Retina (tissue), 1 donor: ENCODE measurements at regions not wholly inside any gene's neighbourhood (a gene's known extent, or its start where the extent isn't known, plus 50 kb on each side); places are given as distances from the start of the nearest gene placed in this dataset.
"Not testable (repeated sequence)": the region's sequence is repeated elsewhere in the genome, so short reads cannot be mapped to it uniquely, and the experiment has no call there.

Experiments used
- DNase-seq: peaks from one replicate; pipeline ENCODE4 v3.0.0-alpha.2; 2016

DNA sequence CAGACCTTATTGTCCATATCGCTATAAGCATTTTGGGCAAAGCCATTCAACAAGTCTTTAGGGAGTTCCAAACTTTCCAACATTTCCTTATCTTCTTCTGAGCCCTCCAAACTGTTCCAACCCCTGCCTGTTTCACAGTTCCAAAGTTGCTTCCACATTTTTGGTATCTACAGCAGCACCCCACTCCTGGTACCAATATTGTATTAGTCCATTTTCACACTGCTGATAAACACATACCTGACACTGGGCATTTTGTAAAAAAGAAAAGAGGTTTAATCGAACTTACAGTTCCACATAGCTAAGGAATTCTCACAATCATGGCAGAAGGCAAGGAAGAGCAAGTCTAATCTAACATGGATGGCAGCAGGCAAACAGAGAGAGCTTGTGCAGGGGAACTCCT is 834.1 kb upstream of the GBE1 start:
- DNase-seq = no peak

DNA sequence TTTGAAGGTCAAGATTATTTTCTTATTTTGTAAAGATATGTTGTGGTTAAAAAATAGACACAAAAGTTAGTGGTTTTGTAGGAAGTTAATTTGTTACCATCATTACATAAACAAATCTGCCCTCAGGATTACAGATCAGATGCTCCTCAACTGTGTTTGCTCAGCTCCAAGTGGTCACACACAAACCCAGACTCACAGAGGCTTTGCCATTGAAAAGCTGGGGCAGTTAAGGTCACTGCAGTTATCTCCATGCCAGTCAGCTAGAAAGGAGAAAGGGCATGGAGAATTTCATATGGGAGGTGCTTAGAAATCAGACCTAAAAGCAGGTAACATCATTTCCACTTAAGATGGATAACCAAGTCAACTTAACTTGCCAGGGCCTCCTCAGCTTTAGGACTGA is 825.7 kb upstream of the GBE1 start:
- no peak for DNase-seq

DNA sequence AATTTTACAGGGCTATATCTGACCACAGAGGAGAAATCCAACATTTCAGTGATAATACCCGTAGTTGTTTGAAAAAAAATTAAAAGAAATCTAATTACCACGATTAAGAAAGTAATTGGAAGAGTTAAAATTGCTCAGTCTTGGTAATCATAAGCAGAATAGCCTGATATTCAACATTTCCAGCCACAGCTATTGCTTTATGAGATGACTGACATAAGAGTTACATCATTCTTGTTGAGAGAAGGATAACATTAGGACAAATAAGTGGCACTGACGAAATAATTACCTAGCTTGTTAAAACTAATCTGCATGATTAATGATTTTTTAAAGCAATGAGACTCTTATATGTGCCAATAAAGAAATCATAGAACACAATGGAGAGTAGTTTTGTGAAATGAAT is 825.0 kb upstream of the GBE1 start:
- DNase-seq = no peak

DNA sequence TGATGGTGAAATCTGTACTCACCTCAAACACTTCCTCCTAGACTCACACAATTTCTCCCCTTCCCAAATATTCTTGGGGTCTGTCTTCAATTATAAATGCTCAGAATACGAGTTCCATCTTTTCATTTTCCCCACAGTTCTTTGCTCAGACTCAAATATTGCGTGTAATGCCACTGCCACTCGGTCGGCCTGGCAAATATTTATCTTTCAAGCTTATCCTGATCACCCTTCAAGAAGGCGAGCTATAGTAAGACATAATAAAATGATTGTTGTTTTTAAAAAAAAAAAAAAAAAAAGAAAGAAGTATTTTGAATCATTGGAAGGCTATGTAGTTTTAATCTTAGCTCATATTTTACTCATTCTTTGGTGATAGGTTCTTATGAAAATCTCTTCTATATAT is 824.6 kb upstream of the GBE1 start:
- not testable (repeated sequence) for DNase-seq

DNA sequence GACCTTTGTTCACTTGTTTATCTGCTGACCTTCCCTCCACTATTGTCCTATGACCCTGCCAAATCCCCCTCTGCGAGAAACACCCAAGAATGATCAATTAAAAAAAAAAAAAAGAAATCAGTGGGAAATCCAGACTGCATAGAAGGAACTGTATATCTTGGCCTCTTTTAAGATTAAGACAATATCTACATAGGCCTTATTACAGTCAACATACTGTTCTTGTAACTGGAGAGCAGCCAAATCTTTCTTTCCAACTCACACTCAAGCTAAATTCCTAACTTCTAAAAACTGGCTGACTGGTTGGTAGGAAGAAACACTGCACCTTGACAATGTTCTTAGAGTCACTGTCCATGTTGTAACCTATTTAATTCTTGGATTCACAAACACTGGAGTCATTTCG is 824.1 kb upstream of the GBE1 start:
- DNase-seq = not testable (repeated sequence)

DNA sequence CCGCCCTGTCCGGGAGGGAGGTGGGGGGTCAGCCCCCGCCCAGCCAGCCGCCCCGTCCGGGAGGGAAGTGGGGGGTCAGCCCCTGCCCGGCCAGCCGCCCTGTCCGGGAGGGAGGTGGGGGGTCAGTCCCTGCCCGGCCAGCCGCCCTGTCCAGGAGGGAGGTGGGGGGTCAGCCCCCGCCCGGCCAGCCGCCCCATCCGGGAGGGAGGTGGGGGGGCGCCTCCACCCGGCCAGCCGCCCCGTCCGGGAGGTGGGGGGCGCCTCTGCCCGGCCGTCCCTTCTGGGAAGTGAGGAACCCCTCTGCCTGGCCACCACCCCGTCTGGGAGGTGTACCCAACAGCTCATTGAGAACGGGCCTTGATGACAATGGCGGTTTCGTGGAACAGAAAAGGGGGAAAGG is 823.4 kb upstream of the GBE1 start:
- DNase-seq = not testable (repeated sequence)

DNA sequence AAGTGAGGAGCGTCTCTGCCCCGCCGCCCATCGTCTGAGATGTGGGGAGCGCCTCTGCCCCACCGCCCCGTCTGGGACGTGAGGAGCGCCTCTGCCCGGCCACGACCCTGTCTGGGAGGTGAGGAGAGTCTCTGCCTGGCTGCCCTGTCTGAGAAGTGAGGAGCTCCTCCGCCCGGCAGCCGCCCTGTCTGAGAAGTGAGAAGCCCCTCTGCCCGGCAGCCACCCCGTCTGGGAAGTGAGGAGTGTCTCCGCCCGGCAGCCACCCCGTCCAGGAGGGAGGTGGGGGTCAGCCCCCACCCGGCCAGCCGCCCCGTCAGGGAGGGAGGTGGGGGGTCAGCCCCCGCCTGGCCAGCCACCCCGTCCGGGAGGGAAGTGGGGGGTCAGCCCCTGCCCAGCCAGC is 823.0 kb upstream of the GBE1 start:
- DNase-seq = not testable (repeated sequence)

DNA sequence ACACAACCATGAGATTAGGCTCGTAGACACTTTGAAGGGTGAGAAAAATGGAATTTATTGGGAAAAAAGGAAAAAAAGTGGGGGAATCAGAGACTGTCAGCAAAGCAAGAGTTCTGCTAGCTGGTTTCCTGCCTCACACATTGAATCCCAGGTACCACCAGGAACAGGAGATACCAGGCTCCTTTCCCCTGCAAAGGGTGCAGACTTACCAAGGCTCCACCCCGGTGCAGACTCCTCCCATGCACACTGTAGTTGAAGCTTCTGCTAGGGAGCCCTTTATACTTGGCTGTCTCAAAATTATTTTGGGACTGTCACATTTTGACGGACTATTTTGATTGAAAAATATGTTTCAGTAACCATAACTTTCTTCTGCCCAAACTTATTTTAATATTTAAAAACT is 819.9 kb upstream of the GBE1 start:
- DNase-seq = no peak

DNA sequence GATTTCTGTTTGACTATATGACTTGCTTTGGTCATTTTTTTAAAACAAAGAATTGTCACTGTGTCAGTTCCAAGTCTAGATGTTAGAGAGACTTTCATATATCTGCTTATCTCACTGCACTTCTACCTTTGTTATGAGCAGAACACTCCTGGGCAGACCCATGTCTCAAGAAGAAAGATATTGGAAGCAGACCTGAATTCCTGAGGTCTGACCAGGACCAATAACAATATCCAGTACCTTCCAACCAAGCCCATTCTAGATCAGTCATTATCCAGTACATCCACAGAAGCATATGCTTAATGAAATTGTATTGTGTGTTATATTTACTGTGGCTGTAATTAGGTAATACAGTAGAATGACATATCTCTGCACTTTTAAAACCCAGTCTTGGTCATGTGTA is 811.3 kb upstream of the GBE1 start:
- DNase-seq = no peak

DNA sequence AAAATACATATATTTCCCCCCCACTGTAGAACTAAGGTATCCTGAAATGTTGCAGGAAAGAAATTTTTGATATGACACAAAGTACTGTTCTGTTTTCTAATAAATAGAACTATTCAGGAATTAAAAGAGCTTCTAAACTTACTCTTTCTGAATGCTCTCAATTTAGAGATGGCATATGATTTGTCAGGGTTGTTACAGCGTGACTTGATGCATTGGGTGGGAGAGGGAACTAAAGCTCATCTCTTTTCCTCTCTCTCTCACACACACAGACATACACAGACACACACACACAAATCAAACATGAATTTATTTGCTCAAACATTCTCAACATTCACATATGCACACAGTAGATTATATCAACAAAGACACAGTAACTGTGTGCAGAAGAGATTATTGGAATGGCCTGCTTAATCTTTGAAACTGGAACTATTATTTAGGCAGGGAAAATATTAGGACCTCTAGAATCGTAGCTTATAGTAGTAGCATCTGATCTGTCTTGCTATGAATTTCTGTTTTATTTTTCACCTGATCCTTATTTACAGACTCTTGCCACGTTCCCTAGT is 807.4 kb upstream of the GBE1 start:
- no peak for DNase-seq

DNA sequence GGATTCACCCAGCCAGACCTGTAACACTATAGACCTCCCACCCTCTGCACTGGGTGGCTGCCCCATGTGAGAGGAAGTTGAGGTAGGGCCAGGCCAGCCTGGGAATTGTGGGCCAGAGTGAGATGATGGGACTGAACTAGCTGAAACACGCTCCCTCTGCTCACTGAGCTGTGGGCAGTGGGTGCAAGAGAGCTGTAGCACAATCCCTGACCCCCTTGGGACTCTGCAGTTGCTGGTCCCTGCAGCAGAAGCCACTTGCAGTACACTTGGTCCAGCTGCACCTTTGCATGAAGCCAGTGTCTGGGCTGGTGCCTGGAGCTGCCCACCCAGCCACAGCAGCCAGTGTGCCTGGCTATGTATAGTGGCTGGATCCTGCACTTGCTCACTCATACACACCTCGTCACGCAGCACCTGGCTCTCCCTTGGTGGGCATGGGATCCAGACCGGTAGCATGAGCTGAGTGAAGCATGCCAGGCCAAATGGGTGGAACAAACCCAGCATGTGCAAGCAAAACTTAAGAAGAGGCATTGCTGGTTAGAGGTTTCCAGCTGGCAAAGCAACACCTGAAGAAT is 805.7 kb upstream of the GBE1 start:
- no peak for DNase-seq

DNA sequence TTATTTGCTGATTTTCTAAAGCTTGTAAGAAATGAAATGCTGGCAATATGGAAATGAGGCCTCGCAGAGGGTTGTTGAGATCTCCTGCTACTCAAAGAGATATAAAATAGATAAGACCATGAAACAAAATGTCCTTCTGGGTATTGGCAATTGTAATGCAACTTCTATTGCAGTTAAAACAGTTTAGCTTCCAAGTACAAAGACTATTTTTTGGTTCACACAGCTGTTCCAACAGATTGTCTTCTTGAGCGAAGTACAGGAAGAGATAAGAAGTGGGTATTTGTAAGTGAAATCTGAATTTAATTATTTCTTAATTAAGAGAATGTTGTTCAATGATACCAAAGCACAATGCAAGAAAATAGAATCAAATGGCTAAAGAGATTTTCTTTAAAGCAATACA is 801.5 kb upstream of the GBE1 start:
- DNase-seq = no peak

DNA sequence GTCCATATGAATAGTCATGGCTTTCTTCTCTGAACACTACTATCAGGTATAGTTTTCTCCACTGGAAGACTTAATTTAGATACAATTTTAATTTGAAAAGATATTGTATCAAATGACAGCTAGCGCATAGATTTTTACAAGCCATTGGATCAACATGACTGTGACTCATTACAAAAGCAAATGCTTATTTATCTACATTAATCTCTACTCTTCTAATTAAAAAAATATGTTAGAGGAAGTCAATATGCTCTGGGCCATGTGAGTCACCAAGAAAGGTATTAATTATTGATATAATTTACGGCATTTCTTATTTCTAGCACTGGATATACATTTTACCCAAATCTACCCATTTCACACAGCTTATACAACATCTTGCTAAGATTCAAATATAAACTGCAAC is 800.3 kb upstream of the GBE1 start:
- no peak for DNase-seq

DNA sequence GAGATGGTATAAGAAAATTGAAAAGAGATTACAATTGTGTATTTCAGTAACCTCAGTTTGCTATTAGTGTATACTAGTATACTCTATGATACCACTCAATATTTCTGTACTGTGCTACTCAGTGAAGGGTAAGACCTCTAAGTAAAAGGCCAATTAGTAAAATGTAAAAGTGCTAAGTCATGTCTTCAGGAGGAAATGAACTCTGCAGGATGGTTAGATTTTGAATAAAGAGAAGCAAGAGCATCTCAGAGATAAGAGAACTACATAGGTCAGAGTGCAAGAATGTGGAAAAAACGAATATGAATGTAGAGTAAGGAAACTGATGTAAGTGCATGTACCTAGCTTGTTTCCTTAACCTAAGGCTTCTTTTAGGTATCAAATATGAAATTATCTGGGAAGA is 796.6 kb upstream of the GBE1 start:
- no peak for DNase-seq

DNA sequence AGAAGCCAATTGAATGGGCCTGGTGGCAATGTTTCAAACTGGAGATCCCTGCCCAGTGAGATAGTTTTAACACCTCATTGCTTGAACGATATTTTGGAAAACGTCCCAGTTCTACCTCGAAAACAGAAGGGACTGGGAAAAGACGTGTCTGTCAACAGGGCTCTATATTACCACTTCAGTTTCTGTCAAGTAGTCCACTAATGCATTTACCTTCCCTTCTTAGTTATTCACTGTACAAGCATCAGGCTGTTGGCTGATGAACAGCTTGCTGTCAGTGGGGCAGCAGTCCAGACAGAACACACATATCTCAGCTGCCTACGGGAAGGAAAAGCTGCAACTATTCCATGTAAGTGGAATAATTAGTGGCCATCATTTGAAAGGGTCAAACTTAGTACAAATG is 794.7 kb upstream of the GBE1 start:
- DNase-seq = no peak

DNA sequence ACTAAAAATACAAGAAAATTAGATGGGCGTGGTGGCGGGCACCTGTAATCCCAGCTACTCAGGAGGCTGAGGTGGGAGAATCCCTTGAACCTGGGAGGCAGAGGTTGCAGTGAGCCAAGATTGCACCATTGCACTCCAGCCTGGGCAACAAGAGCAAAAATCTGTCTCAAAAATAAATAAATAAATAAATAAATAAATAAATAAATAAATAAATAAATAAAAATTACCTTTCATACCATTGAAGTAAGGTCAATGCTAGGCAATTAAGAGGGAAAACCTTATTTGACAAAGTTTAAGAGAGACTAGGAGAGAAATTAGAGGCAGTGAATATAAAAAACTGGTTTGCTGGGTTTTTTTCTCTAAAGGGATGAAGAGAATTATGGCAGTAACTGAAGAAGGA is 781.1 kb upstream of the GBE1 start:
- not testable (repeated sequence) for DNase-seq

DNA sequence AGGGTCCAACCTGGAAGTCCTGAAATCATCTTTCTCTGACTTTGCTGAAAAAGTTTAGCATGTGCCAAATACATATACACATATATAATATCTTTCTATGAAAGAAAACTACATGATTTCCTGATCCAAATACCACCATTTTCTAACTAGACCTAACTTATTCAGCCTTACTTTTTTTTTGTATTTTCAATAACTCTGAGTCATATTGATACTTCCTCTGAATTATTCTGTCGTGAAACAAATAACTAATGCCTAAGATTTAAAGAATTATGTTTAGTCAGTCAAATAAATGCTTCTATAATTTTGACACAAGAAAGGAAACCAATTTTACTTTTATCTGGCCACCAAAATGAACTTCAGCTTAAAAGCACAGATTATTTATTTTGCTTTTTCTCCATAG is 760.2 kb upstream of the GBE1 start:
- no peak for DNase-seq

DNA sequence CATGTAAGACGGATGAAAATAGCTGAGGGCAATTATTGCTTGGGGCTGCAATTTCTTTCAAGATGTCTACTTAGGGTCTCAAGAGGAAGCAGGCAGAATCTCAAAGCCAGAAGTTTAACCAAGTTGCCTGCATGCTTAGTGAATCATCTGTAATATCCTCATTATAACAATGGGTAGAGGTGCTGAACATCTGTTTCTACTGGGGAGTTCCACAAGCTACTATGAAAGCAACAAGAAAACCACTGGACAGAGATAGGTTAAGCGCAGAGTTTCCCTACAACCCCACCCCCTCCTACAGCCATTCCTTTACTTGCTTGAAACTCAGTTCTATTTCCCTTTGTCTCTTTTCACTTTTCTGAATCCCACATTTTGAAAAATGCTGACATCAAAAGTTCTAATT is 759.4 kb upstream of the GBE1 start:
- DNase-seq = no peak

DNA sequence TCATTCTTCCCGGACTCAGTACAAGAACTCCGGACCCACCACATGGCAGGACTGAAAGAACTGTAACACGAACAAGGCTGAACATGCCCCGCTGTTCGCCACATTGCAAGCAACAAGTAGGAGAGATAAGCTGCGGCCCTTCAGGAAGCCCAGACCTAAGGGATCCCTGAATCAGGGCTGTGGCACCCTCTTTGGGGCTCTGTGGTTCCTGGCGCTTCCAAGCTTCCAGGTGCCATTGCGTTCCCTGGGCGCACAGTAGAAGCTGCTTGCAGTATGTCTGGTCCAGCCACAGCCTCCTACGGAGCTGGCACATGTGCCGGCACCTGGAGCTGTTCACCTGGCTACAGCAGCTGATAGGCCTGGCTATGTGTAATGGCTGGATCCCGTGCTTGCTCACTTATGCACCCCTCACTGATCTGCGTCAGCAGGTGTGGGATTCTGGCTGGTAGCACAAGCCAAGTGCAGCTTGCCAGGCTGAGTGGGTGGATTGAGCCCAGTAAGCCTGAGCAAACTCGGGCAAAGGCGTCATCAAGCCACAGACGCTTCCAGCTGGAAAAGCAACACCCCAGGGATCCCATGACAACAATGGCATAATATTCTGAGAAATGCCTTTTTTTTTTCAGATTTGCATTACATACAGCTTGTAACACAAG is 748.6 kb upstream of the GBE1 start:
- no peak for DNase-seq

DNA sequence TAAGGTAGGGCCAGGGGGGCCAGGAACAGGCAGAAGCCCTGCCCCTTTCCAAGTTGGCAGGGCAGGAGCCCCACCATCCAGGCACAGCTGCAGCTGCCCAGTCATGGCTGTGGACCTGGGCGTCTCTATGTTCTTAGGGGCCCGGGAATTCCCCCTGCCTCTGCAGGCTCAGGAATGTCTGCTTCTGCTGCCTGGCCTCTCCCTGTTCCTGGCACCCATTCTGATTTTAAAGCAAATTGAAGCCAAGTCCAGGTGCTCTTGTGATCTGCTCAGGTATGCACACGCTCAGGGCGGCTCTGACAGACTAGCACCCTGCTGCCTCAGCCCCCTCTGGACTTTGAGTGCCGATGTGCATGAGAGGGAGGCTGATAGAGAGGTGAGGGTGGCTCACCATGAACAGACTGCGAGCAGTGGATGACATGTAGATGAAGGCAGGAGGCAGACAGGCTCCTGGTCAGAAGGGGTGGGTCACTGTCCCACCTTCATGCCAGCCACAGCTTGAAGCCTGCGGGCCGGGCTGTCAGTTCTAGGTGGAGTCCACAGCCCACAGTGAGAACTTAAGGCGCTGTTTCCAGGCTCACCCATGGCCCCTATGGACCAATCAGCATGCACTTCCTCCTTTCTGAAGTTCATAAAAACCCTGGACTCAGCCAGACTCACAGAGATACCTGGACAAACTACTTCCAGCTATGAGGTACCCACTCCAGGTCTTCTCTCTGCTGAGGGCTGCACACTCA is 747.8 kb upstream of the GBE1 start:
- no peak for DNase-seq

DNA sequence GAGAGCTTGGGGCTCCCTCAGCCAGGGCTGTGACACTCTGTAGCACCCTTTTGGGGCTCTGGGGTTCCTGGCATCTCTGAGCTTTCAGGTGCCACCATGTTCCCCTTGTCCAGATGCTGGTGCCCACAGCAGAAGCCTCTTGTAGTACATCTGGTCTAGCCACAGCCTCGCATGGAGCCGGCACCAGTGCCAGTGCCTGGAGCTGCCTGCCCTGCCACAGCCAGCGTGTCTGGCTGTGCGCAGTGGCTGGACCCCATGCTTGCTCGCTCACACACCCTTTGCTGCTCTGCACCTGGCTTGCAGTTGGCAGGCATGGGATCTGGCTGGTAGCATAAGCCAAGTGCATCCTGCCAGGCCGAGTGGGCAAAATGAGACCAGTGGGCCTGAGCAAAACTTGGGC is 744.8 kb upstream of the GBE1 start:
- DNase-seq = no peak

DNA sequence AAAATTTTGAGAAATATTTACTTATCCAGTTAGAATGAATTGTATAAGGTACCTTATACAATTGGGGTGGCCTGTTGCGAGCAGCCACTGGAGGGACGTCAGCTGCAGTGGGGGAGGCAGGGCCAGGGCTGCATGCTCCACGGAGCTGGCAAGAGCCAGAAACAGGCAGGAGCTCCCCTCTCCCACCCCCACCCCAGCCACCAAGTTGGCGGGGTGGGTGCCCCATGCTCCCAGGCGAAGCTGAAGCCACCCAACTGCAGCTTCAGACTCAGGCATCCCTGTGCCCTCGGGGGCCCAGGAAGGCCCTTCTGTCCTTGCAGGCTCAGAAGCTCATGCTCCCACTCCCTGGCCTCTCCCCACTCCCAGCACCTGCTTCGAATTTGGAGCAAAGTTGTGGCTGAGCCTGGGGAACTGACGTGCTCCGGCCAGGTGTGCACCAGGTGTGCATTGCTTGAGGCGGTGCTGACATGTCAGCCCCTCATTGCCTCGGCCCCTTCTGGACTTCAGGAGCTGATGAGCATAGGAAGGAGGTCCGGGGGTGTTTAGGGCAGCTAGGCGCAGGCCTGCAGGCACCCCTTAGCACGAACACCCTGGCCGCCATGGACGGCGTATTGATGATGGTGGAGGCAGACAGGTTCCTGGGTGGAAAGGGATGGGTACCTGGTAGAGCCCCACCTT is 743.8 kb upstream of the GBE1 start:
- DNase-seq = no peak

DNA sequence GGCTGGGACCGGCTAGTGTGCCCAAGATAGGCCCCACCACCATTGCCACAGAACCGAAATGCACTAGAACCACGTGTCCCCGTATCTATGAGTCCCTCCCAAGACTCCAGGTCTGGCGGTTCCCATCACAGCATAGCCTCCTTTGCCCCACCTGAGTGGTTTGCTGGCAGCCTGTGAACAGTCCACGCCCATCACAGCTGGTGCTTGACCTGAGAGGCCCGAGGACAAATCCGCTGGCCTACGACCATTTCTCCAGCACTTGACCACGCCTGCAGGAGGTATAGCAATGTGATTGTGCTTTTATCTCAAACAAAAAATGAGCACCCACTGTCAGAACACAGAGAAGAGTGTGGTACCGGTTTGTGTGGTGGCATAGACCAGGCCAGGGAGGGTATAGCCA is 736.7 kb upstream of the GBE1 start:
- no peak for DNase-seq
